HG03108 (cell line): ENCODE measurements at regions not wholly inside any gene's neighbourhood (a gene's known extent, or its start where the extent isn't known, plus 50 kb on each side); places are given as distances from the start of the nearest gene placed in this dataset.

ENCODE experiments used
- ATAC-seq: cut with Tn5 transposase; IDR thresholded peaks from one replicate; pipeline ENCODE4 v1.9.1; 2021; ENCODE audit warnings: moderate library complexity; ENCODE audit not compliant: unreplicated experiment

DNA sequence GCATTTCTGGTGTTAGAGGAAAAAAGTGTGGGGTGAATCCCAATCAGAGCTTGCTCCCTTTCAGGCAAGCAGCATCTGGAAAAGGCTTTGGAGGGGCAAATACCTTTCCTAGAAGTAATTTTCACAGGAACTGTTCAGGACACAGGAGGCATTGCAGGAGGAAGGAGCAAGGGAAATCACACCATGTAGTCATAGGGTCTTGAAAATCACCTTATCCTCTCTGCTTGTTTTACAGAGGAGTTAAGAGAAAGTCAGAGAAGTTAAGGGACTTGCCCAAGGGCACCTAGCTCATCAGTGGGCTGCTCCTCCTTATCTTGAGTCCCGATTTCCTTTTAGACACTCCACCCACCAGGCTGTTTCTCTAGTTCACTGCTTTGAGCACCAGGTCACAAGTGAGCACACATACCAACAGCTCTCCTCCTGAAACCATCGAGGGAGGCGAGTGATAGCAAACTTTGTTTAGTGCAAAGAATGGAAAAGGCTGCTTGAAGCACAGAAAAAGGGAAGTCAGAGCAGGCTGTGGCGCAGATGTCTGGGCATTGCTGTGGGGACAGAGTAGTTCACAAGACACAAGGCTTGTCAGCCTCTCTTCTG lies 89.2 kb upstream of the CXCR4 start:
- peak; percentile 62 for ATAC-seq

DNA sequence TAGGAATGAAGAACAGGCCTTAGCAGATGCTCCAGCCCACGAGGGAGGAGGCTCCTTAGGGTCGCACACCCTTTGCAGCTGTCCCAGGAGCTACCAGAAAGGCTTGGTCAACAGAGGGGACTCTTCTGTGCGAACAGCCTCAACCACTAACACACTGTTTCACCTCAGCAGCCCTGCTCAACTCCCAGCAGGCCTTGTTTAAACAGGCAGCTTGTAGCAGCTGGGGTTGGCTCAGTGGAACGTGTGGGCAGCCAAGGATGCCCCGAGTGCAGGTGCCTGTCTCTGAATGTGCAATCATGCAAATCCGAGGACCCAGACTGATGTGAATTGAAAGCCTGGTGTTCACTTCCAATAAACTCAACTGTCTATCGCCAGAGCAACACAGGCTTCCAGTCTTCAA lies 88.7 kb upstream of the CXCR4 start:
- peak; percentile 94 for ATAC-seq

DNA sequence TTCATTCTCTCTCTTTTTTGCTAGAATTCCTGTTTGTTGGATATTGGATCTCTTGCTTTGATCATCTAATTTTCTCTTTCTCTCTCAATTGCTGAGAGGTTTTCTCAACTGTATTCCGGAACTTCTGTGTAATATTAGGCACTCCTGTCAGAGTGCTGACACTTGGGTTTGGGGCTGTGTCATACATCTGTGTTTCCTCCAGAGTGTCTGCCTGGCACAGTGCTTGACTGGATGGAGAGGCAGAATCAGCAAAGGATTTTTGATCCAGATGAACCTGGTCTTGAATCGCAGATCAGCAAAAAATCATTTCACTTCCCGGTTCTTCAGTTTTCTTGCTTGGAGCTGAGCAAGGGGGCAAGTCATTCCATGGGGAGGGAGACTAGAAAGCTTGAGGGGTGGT lies 87.7 kb upstream of the CXCR4 start:
- ATAC-seq, result no peak

DNA sequence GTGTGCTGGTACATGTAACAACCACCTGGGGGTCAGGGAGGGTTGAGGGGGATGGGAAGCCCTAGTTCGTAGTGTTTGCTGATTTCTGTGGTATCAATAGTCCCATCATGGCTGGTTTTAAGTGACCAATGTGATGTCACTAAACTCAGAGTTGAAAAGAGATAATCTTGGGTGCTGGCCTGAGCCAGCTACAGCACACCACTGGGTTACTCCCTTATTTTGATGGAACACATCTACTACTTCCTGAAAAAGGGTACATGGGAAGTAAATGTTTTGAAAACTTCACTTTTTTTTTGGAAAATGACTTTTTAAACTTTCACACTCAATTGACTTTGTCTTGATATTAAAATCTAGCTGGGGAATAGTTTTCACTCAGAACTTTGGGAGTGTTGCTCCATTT lies 87.0 kb upstream of the CXCR4 start:
- ATAC-seq, result no peak

DNA sequence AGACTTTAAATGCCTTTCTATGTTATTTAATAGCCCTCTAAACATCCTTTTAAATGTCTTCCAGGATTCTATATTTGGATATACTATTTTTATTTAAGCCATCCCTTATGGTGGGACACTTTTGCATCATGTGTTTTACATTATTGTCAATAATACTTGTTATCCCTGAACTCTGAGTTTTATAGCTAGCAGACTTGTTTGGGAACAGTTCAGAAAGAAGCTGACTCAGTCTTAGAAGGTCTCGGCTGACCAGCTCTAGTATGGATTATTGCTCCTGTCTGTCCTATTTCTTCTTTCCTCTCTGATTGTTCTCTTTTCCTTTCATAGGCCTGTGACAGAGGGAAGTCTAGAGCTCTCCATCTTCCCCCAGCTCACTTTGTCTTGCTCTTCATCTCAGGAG lies 77.3 kb upstream of the CXCR4 start:
- no peak for ATAC-seq

DNA sequence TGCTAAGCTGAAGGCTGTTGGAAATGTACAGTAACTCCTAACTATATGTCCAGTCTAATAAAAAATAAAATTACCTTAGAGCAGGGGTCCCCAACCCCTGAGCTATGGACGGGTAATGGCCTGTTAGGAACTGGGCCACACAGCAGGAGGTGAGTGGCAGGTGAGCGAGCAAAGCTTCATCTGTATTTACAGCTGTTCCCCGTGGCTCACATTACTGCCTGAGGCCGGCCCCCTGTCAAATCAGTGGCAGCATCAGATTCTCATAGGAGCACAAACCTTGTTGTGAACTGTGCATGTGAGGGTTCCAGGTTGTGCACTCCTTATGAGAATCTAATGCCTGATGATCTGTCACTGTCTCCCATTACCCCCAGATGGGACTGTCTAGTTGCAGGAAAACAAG lies 73.1 kb upstream of the CXCR4 start:
- no peak for ATAC-seq

DNA sequence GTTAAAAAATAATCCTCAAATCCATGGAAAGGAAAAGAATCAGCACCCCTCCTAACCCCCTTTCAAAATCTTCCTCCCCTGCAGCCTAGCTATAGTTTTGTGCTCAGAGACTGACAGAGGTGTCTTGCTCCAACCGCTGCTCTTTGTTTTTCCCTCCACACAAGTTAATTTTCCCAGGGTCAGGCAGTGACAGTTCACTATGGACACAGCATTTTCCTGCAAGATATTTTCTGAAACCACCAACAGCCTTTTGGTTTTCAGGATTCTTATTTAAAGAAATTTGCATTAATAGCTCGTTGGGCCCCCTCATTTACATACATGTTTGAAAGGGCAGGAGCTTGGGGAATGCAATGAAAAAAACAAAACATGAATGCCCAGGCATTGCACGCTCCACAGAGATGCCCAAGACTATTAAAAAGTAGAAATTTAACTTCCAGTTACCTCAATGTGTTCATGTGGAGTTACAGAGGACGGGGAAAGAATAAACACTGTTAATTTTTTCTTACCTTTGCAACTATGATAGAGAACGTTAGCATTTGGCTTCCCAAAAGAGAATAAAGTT lies 71.4 kb upstream of the CXCR4 start:
- no peak for ATAC-seq

DNA sequence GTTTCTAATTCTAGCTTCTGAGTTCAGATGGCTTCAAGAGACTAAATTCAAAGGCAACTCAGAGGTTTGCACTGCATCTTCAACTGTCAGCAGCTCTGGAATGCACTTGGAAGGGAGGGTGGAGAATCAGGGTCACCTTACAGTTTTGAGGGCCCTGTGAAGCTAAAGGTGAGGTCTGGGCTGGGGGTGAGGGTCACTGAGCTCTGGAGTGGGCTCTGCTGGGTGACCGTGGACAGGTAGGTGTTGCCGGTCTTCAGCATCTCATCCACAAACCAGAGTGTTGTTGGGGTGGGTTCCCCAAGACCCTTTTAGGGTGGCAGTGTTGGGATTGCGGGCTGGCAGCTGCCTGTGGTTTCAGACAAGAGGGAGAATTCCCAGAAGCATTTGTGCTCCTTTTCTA lies 70.1 kb upstream of the CXCR4 start:
- no peak for ATAC-seq

DNA sequence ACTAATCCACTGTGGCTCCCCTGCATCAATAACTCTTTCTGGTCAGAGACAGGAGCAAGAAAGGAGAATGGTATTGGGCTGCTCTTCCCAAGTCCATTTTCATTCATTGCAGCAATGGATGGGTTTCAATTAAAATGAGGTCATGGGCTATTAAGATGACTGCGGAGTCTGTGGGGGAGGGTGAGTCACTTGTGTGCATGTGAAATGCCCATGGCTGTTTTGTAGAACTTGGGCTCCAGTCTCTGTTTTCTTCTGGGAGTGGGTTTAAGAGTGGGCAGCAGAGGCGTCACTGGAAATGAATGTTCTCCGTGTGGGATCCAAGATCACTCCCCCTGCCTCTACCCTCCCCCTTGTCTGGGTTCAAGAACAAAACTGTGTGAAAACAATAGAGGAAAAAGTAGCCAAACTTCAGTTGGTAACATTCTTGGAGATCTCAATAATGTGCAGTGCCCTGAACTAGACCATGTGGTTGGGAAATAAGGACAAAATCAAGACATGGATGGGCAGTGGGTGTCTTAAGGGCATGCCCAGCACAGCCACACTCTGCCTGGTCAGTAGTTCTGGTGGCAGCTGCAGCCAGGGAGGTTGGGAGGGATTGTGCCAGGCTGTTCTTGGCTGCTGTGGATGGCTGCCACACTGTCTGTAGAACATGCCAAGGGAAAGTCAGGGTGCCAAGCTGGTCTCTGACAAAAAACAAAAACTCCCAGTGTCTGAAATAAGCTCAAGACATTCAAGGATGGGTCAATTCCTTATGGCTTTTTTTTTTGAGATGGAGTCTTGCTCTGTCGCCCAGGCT lies 68.2 kb upstream of the CXCR4 start:
- no peak for ATAC-seq

DNA sequence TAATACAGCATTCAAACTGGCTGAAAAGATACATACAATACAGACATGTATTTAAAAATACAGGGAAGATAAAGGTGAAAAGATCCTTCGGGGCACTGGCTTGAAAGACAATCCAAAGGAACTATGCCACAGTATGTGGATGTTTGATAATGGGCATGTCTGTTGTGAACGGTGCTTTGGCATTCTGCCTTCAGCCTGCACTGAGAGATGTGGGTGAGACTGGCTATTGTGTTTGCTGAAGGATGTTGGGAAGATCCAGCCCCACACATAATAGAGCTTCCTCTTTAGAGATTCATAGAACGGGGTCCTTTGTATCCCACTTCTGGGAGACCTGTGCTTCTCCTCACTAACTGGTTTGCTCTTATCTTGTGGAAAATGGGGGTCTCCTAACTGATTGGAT lies 65.1 kb upstream of the CXCR4 start:
- no peak for ATAC-seq

DNA sequence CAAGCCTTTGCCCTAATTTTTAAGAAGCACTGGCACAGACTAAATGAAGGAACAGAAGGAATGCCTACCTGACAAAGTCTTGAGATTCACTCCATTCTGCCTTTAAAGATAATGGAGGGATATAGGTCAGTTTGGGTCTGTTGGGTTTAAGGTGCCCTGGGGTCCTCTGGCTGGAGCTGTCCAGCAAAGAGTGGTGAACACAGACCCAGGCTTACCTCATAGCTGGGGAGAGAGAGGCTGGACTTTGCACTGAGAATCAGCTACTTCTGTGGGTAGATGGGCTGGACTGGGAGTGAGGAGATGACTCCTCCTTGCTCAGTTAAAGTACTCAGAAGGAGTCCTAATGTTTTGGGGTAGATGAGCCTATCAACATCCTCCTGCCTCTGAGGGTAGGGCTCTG lies 64.4 kb upstream of the CXCR4 start:
- ATAC-seq, result no peak

DNA sequence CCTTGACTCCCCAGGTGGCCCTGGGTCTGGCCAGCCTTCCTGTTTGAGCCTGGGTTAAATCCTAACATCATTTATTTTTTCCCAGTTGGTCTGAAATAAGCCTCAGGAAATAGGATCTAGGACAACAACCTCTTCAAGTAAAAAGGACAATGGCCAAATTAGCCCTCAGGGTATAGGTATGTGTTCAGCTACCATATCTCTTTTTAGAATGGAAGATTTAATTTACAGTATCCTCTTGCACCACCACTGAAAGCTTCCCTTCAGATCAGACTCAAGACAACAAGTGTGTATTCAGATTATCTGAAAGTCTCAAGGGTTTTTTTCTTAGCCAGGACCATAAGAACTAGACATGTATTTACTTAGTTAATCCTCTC lies 61.6 kb upstream of the CXCR4 start:
- no peak for ATAC-seq

DNA sequence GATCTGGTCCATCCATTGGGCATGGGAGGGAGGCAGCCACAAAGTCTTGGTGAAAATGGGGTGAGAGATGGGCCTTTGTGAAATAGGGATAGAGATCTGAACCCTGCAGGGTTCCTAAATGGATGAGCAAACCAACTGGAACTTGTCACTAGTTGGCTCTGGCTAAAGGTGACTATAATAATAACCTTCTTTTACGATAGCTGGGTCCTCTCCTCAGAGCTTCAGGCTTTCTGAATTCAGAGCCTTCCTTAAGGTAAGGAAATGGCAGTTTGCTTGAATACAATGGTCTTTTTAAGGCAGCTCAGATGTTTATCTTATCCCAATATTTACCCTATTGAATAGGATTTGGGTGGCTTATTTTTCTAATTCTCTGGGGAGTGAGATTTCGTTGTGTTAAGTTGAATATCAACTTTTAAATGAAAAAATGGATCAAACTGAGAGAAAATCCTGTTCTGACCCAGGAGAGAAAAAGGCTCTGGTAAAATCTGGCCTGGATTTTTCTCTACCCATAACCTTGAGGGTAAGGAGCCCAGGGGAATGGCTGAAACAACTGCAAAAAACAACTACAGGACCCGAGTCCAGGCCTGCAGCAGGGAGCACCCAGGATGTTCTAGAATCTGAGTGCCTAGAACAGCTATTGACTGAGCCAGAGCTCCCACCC lies 61.1 kb upstream of the CXCR4 start:
- no peak for ATAC-seq

DNA sequence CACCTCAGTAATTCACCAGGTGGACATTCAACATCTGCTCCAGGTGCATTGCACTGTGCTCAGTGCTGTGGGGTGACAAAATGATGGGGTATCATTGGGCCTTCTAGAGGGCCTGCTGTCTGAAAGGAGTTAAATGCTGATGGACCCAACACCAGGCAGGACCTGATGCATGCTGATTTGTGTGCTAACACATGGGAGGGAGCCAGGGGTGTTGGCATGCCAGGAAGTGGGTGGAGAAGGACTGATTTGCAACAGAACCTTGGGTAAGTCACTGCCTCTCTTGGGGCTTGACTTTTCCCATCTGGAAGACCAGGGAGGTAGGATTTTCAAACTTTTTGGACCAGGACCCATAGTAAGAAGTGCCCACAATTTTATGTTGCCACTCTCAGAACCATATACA lies 57.9 kb upstream of the CXCR4 start:
- no peak for ATAC-seq

DNA sequence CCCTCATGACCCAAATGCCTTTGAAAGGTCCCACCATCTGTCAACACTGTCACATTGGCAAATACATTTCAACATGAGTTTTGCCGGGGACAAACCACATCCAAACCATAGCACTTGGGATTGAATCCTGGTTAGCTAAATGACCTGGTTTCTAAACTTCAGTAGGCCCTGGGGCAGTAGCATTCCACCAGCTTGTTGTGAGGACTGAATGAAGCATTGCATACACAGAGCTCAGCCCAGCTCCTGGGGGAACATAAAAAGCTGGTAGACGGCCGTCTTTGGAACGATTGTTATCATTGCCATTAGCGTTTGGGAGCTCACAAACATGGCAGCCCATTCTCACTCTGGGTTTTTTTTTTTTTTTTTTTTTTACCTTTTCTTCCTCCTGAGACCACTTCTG lies 57.5 kb upstream of the CXCR4 start:
- ATAC-seq, result no peak

DNA sequence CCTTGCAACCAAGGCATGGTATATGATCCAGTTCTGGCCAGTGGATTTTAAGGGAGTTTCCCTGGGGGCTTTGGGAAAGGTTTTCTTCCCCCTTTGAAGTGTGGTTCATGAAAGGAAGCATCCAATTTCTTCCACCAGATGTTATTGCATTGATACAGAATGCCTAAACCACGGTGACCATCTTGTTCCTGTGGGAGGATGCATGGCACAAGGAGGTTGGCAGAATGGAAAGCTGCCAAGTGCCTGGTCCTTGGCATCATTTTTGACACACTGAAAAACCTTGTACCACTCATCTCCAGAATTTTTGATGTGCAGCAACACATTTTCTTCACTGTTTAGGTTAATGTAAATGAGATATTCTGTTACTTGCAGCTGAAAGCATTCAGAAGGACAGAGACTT lies 55.2 kb upstream of the CXCR4 start:
- no peak for ATAC-seq

DNA sequence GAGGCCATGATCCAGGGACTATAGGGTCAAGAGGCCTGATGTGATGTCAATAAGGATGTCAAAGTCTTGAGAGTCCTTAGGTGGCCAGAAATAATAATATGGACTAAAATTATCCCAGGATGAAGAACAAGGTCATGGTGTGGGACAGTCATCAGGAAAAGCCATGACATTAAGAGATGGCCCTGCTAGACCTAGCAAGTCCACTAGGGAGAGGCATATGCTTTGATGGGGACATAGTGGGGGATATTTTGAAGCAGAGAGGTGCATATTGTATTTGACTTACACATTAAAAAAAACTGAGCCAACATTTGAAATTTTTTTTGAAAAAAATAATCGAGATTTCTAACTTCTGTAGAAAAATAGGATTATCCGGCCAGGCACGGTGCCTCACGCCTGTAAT lies 53.3 kb upstream of the CXCR4 start:
- ATAC-seq, result no peak

DNA sequence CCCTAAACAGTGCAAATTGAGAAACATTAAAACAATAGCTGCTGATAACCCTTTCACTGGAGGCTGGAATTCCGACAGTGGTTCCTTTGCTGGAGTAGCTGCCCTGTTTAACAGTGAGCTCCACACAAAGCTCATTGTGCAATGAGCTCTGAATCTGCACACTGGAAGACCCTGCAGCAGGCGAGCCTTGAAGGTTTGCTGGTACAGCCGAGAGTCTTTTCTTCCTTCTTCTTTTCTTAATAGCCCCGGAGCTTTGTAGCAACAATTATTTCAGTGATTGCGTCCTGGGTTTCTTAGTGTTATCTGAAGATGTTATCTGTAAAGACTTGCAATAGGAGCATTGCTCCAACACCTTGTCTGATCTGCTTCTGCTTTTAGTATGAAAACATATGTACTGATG lies 50.8 kb upstream of the CXCR4 start:
- ATAC-seq, result no peak

DNA sequence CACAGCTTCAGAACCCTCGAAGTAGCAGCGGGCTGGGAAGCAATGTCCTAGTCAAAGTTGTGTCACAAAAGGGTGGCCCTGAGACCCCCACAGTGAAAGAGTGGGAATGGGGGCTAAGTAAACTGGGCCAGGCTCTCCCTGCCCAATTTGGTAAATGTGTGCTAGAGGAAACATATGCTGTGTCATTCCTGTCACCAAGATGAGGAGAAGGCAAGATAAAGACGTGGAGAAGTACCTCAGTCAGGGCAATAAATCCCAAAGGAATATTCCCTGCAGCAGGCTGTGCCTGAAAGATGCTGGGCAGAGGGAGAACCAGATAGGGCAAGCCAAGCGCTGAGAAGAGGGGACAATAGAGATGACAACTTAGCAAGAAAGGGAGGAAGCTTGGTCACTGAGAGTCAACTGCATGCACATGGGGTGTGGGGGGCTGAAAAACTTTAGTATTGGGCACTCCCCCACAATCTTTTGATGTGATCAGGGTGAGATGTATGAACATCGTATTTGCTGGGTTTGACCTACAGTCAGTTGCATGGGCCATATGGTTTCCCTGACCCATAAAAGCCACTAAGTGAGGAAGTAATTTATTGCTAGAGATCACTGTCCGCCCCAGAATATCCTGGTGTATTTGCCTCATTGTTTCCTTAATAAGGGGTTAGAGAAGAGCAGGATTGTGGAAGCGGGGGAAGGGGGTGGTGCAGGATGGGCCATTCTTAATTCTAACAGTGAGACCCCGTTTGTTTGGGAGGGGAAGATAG lies 49.9 kb upstream of the CXCR4 start:
- no peak for ATAC-seq
